ENCODE measurements at regions not wholly inside any gene's neighbourhood (a gene's known extent, or its start where the extent isn't known, plus 50 kb on each side); places are given as distances from the start of the nearest gene placed in this dataset.

GRCh38 chr2:117401582-117401981 lies 412.9 kb upstream of the DDX18 start:
- no peak for TF ChIP-seq CTCF (IDR thresholded peaks at IDR 0.05; ENCODE audit: extremely low read depth in 1 of 2, insufficient read depth in 1 of 2, low read depth in 1 of 2, low read length in 2 of 2)
- TF ChIP-seq POLR2A (IDR thresholded peaks at IDR 0.05; ENCODE audit: low read depth, low read length) = no peak
